Bronchial epithelial cell (primary cell): ENCODE measurements at regions not wholly inside any gene's neighbourhood (a gene's known extent, or its start where the extent isn't known, plus 50 kb on each side); places are given as distances from the start of the nearest gene placed in this dataset.

Source experiments
- DNase-seq: peaks from one replicate; pipeline ENCODE4 v3.0.0-alpha.2; 2010; ENCODE audit warnings: low read depth
- FAIRE-seq: peaks from 2 replicates; lab custom pipeline; 2011; peaks lifted over from hg19 to GRCh38; lab: Jason Lieb, UNC
- H3K27me3 ChIP-seq: 2 replicates; pipeline ENCODE4 v1.5.1; 2011; ENCODE audit warnings: low read length; ENCODE audit not compliant: control insufficient read depth, insufficient read depth
- H3K36me3 ChIP-seq: 2 replicates; pipeline ENCODE4 v1.5.1; 2011; ENCODE audit warnings: low read length; ENCODE audit not compliant: control insufficient read depth, insufficient read depth
- H3K4me3 ChIP-seq: 2 replicates; pipeline ENCODE4 v1.5.1; 2011; ENCODE audit warnings: mild to moderate bottlenecking, low read depth, low read length, control low read depth
- CTCF ChIP-seq: IDR thresholded peaks from 2 replicates; pipeline ENCODE4 v1.5.1; 2011; ENCODE audit warnings: mild to moderate bottlenecking, moderate library complexity, low read length, control low read depth, inconsistent platforms; ENCODE audit not compliant: insufficient read depth, severe bottlenecking

- no peak for TF ChIP-seq CTCF
- no peak overlapping the region for H3K4me3 ChIP-seq
- no peaks in the 10 kb centered on the region for H3K36me3 ChIP-seq
- no peak for DNase-seq
- H3K27me3 ChIP-seq = no peaks in the 10 kb centered on the region
- no peak for FAIRE-seq
Measured at GRCh38 chr2:53378791-53379190, 388.8 kb upstream of the CHAC2 start.

DNA sequence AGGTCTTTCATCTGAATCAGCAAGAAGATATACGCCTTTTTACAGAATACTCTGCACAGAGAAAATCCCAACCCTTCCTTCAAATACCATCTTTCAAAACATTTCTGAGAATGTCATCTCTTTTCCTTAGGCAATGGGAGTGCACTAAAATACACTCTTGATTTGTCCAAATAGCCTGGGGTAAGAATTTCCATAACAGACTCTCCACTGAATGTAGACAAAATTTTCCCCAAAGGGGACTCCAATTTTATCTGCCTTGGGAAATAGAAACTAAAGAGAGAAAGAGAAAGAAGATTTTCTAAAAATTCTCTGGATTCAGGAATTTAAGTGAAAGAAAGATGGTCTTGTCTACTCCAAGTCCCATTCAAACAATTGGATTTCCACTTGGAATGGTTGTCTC is 394.5 kb upstream of the CHAC2 start:
- no peak for FAIRE-seq

GRCh38 chr2:53366543-53366942 is 401.1 kb upstream of the CHAC2 start:
- no peak for TF ChIP-seq CTCF
- FAIRE-seq (no peak), DNase-seq (no peak)
- H3K4me3 ChIP-seq = no peak overlapping the region
- H3K27me3 ChIP-seq = no peaks in the 10 kb centered on the region
- H3K36me3 ChIP-seq = no peaks in the 10 kb centered on the region

More for the DNA sequence above, 394.5 kb upstream of the CHAC2 start:
- H3K36me3 ChIP-seq = no peaks in the 10 kb centered on the region
- H3K4me3 ChIP-seq = no peak overlapping the region
- no peak for DNase-seq
- H3K27me3 ChIP-seq = no peaks in the 10 kb centered on the region
- TF ChIP-seq CTCF = no peak

- Histone ChIP-seq H3K36me3 (no peaks in the 10 kb centered on the region), H3K27me3 (no peaks in the 10 kb centered on the region), H3K4me3 (no peak overlapping the region)
- DNase-seq (no peak), FAIRE-seq (no peak)
- TF ChIP-seq CTCF = no peak
Measured at GRCh38 chr2:53362934-53363333, 404.7 kb upstream of the CHAC2 start.

- TF ChIP-seq CTCF = no peak
Measured at GRCh38 chr2:53356291-53356905, 411.2 kb upstream of the CHAC2 start.

More at GRCh38 chr2:53356291-53356905, 411.2 kb upstream of the CHAC2 start:
- H3K27me3 ChIP-seq = no peaks in the 10 kb centered on the region
- DNase-seq (no peak), FAIRE-seq (no peak)
- H3K4me3 ChIP-seq = no peak overlapping the region
- H3K36me3 ChIP-seq = no peaks in the 10 kb centered on the region
